ENCODE measurements at regions not wholly inside any gene's neighbourhood (a gene's known extent, or its start where the extent isn't known, plus 50 kb on each side); places are given as distances from the start of the nearest gene placed in this dataset.

- intact Hi-C loops (cut with DNase I): no loop called here
- H3K4me1 ChIP-seq: no peaks in the 10 kb centered on the region
- no peaks in the 10 kb centered on the region for H3K27me3 ChIP-seq (ENCODE audit: low read depth)
- TF ChIP-seq CTCF (IDR thresholded peaks at IDR 0.05): no peak
- H3K9me3 ChIP-seq: no peaks in the 10 kb centered on the region
- H3K4me3 ChIP-seq: no peak overlapping the region
- H3K36me3 ChIP-seq: no peaks in the 10 kb centered on the region
- no peak overlapping the region for H3K27ac ChIP-seq
- DNase-seq: no peak
- ATAC-seq: no peak
Measured at GRCh38 chr6:119536666-119537065, 187.1 kb upstream of the MAN1A1 start.

GRCh38 chr6:119535332-119535731 lies 185.8 kb upstream of the MAN1A1 start:
- H3K36me3 ChIP-seq: no peaks in the 10 kb centered on the region
- ATAC-seq: no peak
- intact Hi-C loops (cut with DNase I): no loop called here

GRCh38 chr6:119533603-119534279 lies 184.2 kb upstream of the MAN1A1 start:
- no peak overlapping the region for H3K4me3 ChIP-seq
- no peaks in the 10 kb centered on the region for H3K4me1 ChIP-seq
- H3K9me3 ChIP-seq: no peaks in the 10 kb centered on the region
- no peak overlapping the region for H3K27ac ChIP-seq
- H3K27me3 ChIP-seq (ENCODE audit: low read depth): no peaks in the 10 kb centered on the region
- ATAC-seq (no peak), DNase-seq (no peak)
- H3K36me3 ChIP-seq: no peaks in the 10 kb centered on the region
- TF ChIP-seq CTCF (IDR thresholded peaks at IDR 0.05): no peak
- intact Hi-C loops (cut with DNase I): no loop called here

More at GRCh38 chr6:119535332-119535731, 185.8 kb upstream of the MAN1A1 start:
- no peak for DNase-seq
- Histone ChIP-seq H3K9me3 (no peaks in the 10 kb centered on the region), H3K4me3 (no peak overlapping the region), H3K27me3 (ENCODE audit: low read depth) (no peaks in the 10 kb centered on the region), H3K27ac (no peak overlapping the region), H3K4me1 (no peaks in the 10 kb centered on the region)
- TF ChIP-seq CTCF (IDR thresholded peaks at IDR 0.05): no peak

- H3K27me3 ChIP-seq (ENCODE audit: low read depth): no peaks in the 10 kb centered on the region
- no peaks in the 10 kb centered on the region for H3K4me1 ChIP-seq
- no peak overlapping the region for H3K27ac ChIP-seq
- ATAC-seq: no peak
- no peaks in the 10 kb centered on the region for H3K9me3 ChIP-seq
- DNase-seq: no peak
- no peak overlapping the region for H3K4me3 ChIP-seq
- intact Hi-C loops (cut with DNase I): no loop called here
- TF ChIP-seq CTCF (IDR thresholded peaks at IDR 0.05): no peak
- H3K36me3 ChIP-seq: no peaks in the 10 kb centered on the region
Measured at GRCh38 chr6:119527231-119527578, 177.6 kb upstream of the MAN1A1 start.

GRCh38 chr6:119526561-119527230 lies 177.1 kb upstream of the MAN1A1 start:
- Histone ChIP-seq H3K36me3 (no peaks in the 10 kb centered on the region), H3K4me3 (no peak overlapping the region), H3K27ac (no peak overlapping the region), H3K9me3 (no peaks in the 10 kb centered on the region), H3K4me1 (no peaks in the 10 kb centered on the region), H3K27me3 (ENCODE audit: low read depth) (no peaks in the 10 kb centered on the region)
- DNase-seq (no peak), ATAC-seq (no peak)
- no peak for TF ChIP-seq CTCF (IDR thresholded peaks at IDR 0.05)
- intact Hi-C loops (cut with DNase I): no loop called here

Data from lower lobe of right lung (tissue), 2 donors.